Neuronal stem cell (in vitro differentiated cells): ENCODE measurements at regions not wholly inside any gene's neighbourhood (a gene's known extent, or its start where the extent isn't known, plus 50 kb on each side); places are given as distances from the start of the nearest gene placed in this dataset.
A peak's percentile ranks its signal among the peaks of the same experiment; 100 is the strongest.

Source experiments
- DNase-seq: peaks from one replicate; pipeline ENCODE4 v3.0.0-alpha.2; 2013; ENCODE audit warnings: low spot score
- H2AFZ ChIP-seq: one replicate; pipeline ENCODE4 v1.6.1; 2013; ENCODE audit warnings: mild to moderate bottlenecking, low read length, inconsistent platforms
- H2AK5ac ChIP-seq: 2 replicates; pipeline ENCODE4 v1.6.1; 2013; ENCODE audit warnings: low read depth, mild to moderate bottlenecking, inconsistent platforms, low read length, moderate library complexity, mixed read lengths
- H2BK120ac ChIP-seq: 2 replicates; pipeline ENCODE4 v1.6.1; 2013; ENCODE audit warnings: low read depth, mild to moderate bottlenecking, inconsistent platforms, low read length, moderate library complexity, mixed read lengths
- H2BK12ac ChIP-seq: one replicate; pipeline ENCODE4 v1.6.1; 2013; ENCODE audit warnings: low read length, inconsistent platforms
- H2BK15ac ChIP-seq: 2 replicates; pipeline ENCODE4 v1.6.1; 2013; ENCODE audit warnings: mild to moderate bottlenecking, low read length, inconsistent platforms, mixed read lengths
- H2BK5ac ChIP-seq: one replicate; pipeline ENCODE4 v1.6.1; 2013; ENCODE audit warnings: inconsistent platforms, mild to moderate bottlenecking, low read length, moderate library complexity
- H3K14ac ChIP-seq: one replicate; pipeline ENCODE4 v1.6.1; 2013; ENCODE audit warnings: low read length, inconsistent platforms
- H3K18ac ChIP-seq: 2 replicates; pipeline ENCODE4 v1.6.1; 2013; ENCODE audit warnings: low read length, inconsistent platforms
- H3K23ac ChIP-seq: 2 replicates; pipeline ENCODE4 v1.6.1; 2013; ENCODE audit warnings: low read depth, mild to moderate bottlenecking, mixed read lengths, low read length, inconsistent platforms; ENCODE audit not compliant: poor library complexity
- H3K27ac ChIP-seq: replicated peaks from 3 replicates; pipeline ENCODE4 v1.5.1; 2013; ENCODE audit warnings: low read length, inconsistent platforms
- H3K27me3 ChIP-seq, 3 experiments: 2 replicates each; pipeline ENCODE4 v1.6.1; 2013; ENCODE audit warnings: low read length in 3 of 3, mild to moderate bottlenecking in 2 of 3, inconsistent platforms in 1 of 3, low read depth in 1 of 3, mixed read lengths in 1 of 3, moderate library complexity in 1 of 3; ENCODE audit not compliant: control insufficient read depth in 3 of 3, insufficient read depth in 3 of 3
- H3K36me3 ChIP-seq, 2 donors: replicated peaks in 1 of 2; 2 replicates each; pipeline ENCODE4 v1.6.1; 2013; ENCODE audit warnings: low read length in 2 of 2; ENCODE audit not compliant: control insufficient read depth in 2 of 2, insufficient read depth in 2 of 2
- H3K4ac ChIP-seq: 2 replicates; pipeline ENCODE4 v1.6.1; 2013; ENCODE audit warnings: inconsistent platforms, mild to moderate bottlenecking, low read length, moderate library complexity
- H3K4me1 ChIP-seq, 2 donors: 1 replicate in 1 of 2; 2 replicates in 1 of 2; pipeline ENCODE4 v1.6.1; 2013; ENCODE audit warnings: low read length in 2 of 2, low read depth in 1 of 2; ENCODE audit not compliant: control insufficient read depth in 2 of 2, insufficient read depth in 1 of 2
- H3K4me2 ChIP-seq: one replicate; pipeline ENCODE4 v1.6.1; 2013; ENCODE audit warnings: mild to moderate bottlenecking, low read length, inconsistent platforms; ENCODE audit not compliant: insufficient read depth, poor library complexity, severe bottlenecking
- H3K4me3 ChIP-seq, 2 donors: 2 replicates each; pipeline ENCODE4 v1.5.1; 2013; ENCODE audit warnings: low read length in 2 of 2, mild to moderate bottlenecking in 2 of 2, inconsistent platforms in 1 of 2, moderate library complexity in 1 of 2
- H3K79me1 ChIP-seq: one replicate; pipeline ENCODE4 v1.6.1; 2013; ENCODE audit warnings: low read depth, mild to moderate bottlenecking, inconsistent platforms, low read length, moderate library complexity
- H3K9ac ChIP-seq: one replicate; pipeline ENCODE4 v1.6.1; 2013; ENCODE audit warnings: mild to moderate bottlenecking, low read depth, low read length, inconsistent platforms; ENCODE audit not compliant: poor library complexity
- H3K9me3 ChIP-seq, 2 donors: replicated peaks in 1 of 2; 2 replicates each; pipeline versions ENCODE3 to v1.6.1; 2013; ENCODE audit warnings: low read length in 2 of 2, mild to moderate bottlenecking in 2 of 2, inconsistent platforms in 1 of 2, low read depth in 1 of 2, mixed read lengths in 1 of 2, moderate library complexity in 1 of 2; ENCODE audit not compliant: control insufficient read depth in 2 of 2, insufficient read depth in 1 of 2
- H4K8ac ChIP-seq: one replicate; pipeline ENCODE4 v1.6.1; 2013; ENCODE audit warnings: low read depth, mild to moderate bottlenecking, inconsistent platforms, low read length, moderate library complexity
- H4K91ac ChIP-seq: one replicate; pipeline ENCODE4 v1.6.1; 2013; ENCODE audit warnings: low read length, low read depth, mild to moderate bottlenecking, inconsistent platforms; ENCODE audit not compliant: poor library complexity
- WGBS, 2 donors: extraction: QIAGEN DNeasy Blood & Tissue Kit; methylation state at CpG; one replicate each; pipeline ENCODE4 v1.1.7; 2013; ENCODE audit warnings: missing lambda C conversion rate in 2 of 2, mixed read lengths in 1 of 2; ENCODE audit not compliant: insufficient read length in 2 of 2, insufficient replicate concordance in 1 of 2; ENCODE audit errors: extremely low coverage in 2 of 2; 5-methylcytosine and 5-hydroxymethylcytosine counted together

DNA sequence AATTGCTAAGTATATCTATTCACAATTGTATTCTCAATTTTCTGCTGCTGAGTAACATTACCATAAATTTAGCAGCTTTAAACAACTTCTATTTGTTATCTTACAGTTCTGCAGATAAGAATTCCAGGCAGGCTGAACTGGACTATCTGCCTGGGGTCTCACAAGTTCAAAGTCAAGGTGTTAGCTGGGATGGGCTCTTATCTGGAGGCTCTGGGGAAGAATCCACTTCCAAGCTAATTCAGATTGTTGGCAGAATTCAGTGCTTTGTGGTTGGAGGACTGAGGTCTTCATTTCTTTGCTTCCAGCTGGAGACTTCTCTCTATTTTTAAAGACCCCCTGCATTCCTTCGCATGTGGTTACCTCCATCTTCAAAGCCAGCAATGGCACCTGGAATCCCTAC lies 329.9 kb upstream of the ISX start:
- H3K4me2 ChIP-seq = no peak overlapping the region
- H3K4me3 ChIP-seq = no peak overlapping the region
- no peak overlapping the region for H3K9ac ChIP-seq
- no peak for DNase-seq
- H3K27me3 ChIP-seq = no peaks in the 10 kb centered on the region
- no peaks in the 10 kb centered on the region for H3K9me3 ChIP-seq
- H3K4ac ChIP-seq = no peak overlapping the region
- no peak overlapping the region for H2BK15ac ChIP-seq
- H3K4me1 ChIP-seq = no peaks in the 10 kb centered on the region
- WGBS, 2 donors = no CpG with 5 or more reads among the region's 1 CpG
- H3K23ac ChIP-seq = no peak overlapping the region
- H3K14ac ChIP-seq = no peak overlapping the region
- no peaks in the 10 kb centered on the region for H3K79me1 ChIP-seq
- H4K8ac ChIP-seq = no peak overlapping the region
- no peak overlapping the region for H3K27ac ChIP-seq
- no peaks in the 10 kb centered on the region for H3K36me3 ChIP-seq
- no peak overlapping the region for H2BK12ac ChIP-seq
- H2AFZ ChIP-seq = no peak overlapping the region
- H3K18ac ChIP-seq = no peak overlapping the region
- no peak overlapping the region for H2AK5ac ChIP-seq
- H2BK5ac ChIP-seq = no peak overlapping the region
- H4K91ac ChIP-seq = no peak overlapping the region
- H2BK120ac ChIP-seq = no peak overlapping the region

DNA sequence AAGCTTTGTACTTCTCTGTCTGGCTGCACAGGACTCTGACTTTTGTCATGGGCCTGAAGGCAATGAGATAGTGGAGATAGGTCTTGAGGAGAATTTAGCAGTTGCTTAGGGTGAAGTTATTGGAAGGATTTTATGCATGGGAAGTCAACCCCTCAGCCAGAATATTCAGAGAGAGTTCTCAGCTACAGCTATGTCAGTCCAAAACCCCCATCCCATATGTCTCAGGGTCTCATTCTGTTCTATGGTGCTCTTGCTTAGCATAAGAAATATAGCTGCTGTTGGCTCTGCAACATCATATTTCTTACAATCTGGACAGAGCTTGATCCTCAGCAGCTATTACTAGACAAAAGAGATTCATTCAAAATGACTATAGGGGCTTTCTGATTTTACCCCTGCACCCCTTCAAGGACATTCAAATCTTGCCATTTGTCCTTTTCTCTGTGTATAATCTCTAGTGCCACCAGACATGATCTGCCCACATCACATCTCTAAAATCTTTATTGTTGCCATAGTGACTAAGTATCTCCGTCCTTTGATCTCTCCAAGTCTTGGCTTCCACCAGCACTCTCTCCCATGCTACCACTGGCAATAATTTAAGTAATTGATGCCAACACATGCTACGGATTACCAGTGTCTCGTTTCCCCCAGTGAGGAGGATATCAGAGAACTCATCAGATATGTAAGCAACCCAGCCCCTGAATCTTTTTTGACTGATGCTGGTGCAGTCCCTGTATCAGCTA lies 327.1 kb upstream of the ISX start:
- Histone ChIP-seq H3K9me3 (no peaks in the 10 kb centered on the region), H3K4me3 (no peak overlapping the region), H3K4me1 (peaks cover 0 to 6% of the 10 kb centered on the region in 2 donors), H2BK5ac (no peak overlapping the region), H3K27ac (no peak overlapping the region), H3K23ac (no peak overlapping the region), H2BK15ac (no peak overlapping the region), H3K9ac (no peak overlapping the region), H3K4ac (no peak overlapping the region), H2BK120ac (no peak overlapping the region), H3K4me2 (no peak overlapping the region), H3K79me1 (no peaks in the 10 kb centered on the region), H3K14ac (no peak overlapping the region), H2AFZ (no peak overlapping the region), H2AK5ac (no peak overlapping the region), H3K36me3 (no peaks in the 10 kb centered on the region), H3K27me3 (no peaks in the 10 kb centered on the region), H4K91ac (no peak overlapping the region), H2BK12ac (no peak overlapping the region), H4K8ac (no peak overlapping the region), H3K18ac (no peak overlapping the region)
- DNase-seq = no peak
- WGBS, 2 donors = no CpG with 5 or more reads among the region's 3 CpGs

DNA sequence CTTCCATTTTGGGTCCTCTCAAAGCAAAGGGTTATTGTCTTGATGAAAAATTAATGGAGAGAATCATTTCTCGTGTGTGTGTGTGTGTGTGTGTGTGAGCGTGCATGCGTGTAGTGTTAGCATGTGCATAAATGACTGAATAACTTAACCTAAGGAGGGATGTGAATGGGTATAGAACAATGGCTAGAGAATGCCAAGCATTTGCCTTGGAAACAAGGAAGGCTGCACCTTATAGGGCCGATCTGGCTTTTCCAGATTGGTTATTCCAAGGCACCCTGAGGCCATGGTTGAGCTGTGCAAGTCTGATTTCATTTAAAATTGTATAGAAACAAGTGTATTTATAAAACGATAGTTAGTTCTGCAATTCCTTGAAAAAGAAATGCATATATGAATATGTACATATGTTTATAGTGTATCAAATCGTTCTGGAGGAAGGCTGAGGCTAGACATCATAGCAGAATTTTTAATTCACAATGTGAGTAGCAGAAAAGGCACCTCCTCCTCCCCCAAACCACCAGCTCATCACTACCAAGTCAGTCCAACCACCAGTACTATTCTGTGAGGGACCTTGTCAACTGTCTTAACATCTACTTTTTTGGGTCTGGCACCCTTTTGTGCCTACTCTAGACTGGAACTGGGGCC lies 322.7 kb upstream of the ISX start:
- no peak overlapping the region for H3K4ac ChIP-seq
- WGBS, 2 donors = no CpG with 5 or more reads among the region's 6 CpGs

DNA sequence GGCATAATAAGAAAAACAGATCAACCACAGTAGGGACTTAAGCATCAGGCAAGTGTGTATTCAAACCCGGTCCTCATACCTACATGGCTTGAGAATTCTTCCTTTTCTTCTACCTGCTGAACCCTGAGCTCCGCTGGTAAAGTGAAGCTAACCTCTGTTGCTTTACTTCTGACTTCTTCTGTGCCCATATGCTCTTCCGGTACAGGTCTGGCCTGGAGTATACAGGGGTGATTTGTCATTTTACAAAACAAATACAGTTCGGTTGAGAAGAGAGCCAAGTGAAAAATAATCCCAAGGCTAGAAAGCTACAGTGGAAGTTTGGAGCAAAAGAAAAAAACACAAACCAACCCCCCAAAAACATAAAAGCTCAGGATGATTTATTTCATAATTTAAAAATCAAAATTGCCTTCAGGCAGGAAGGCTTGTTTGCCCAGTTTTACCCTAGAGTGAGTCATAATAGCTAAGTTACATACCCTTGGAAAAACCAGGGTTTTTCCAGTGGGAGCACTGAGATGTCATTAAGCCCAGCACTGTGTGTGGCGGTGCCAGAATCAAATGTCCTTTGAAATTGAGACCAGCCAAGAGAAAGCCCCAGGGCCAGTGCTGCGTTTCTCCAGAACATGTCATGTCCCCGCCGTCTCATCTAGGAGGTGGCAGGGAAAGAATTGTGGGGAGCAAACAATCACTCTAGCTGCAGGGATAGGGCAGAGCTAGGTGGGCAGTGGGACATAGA lies 305.5 kb upstream of the ISX start:
- no peak overlapping the region for H3K4me3 ChIP-seq
- no peak for DNase-seq
- H4K8ac ChIP-seq = no peak overlapping the region
- no peak overlapping the region for H3K18ac ChIP-seq
- H4K91ac ChIP-seq = no peak overlapping the region
- no peak overlapping the region for H2AFZ ChIP-seq
- no peak overlapping the region for H2BK120ac ChIP-seq
- no peaks in the 10 kb centered on the region for H3K36me3 ChIP-seq
- no peak overlapping the region for H3K4me2 ChIP-seq
- H2BK15ac ChIP-seq = no peak overlapping the region
- no peak overlapping the region for H3K14ac ChIP-seq
- H3K27ac ChIP-seq = no peak overlapping the region
- WGBS, 2 donors = no CpG with 5 or more reads among the region's 8 CpGs
- H3K79me1 ChIP-seq = no peaks in the 10 kb centered on the region
- no peak overlapping the region for H3K4ac ChIP-seq
- no peaks in the 10 kb centered on the region for H3K9me3 ChIP-seq
- no peak overlapping the region for H3K9ac ChIP-seq
- no peak overlapping the region for H2AK5ac ChIP-seq
- no peaks in the 10 kb centered on the region for H3K27me3 ChIP-seq
- no peaks in the 10 kb centered on the region for H3K4me1 ChIP-seq
- no peak overlapping the region for H2BK12ac ChIP-seq
- H3K23ac ChIP-seq = no peak overlapping the region
- no peak overlapping the region for H2BK5ac ChIP-seq

More for the DNA sequence above, 322.7 kb upstream of the ISX start:
- Histone ChIP-seq H3K14ac (no peak overlapping the region), H2AFZ (no peak overlapping the region), H2BK5ac (no peak overlapping the region), H3K18ac (no peak overlapping the region), H3K27ac (no peak overlapping the region), H3K4me2 (no peak overlapping the region), H2BK120ac (no peak overlapping the region), H3K36me3 (no peaks in the 10 kb centered on the region), H2BK15ac (no peak overlapping the region), H3K4me3 (no peak overlapping the region), H3K23ac (no peak overlapping the region), H3K9ac (no peak overlapping the region), H2BK12ac (no peak overlapping the region), H4K8ac (no peak overlapping the region), H3K27me3 (no peaks in the 10 kb centered on the region), H2AK5ac (no peak overlapping the region), H3K79me1 (no peaks in the 10 kb centered on the region), H4K91ac (no peak overlapping the region), H3K9me3 (no peaks in the 10 kb centered on the region), H3K4me1 (peaks cover 0 to 6% of the 10 kb centered on the region in 2 donors)
- DNase-seq = peak; percentile 3
